Type B pancreatic cell (in vitro differentiated cells): ENCODE measurements at regions not wholly inside any gene's neighbourhood (a gene's known extent, or its start where the extent isn't known, plus 50 kb on each side); places are given as distances from the start of the nearest gene placed in this dataset.

Experiments used
- DNase-seq: peaks from one replicate; pipeline ENCODE4 v3.0.0; 2021; ENCODE audit warnings: mixed read lengths; ENCODE audit not compliant: unreplicated experiment; ENCODE audit errors: extremely low spot score
- H3K27ac Mint-ChIP-seq: 2 replicates; pipeline ENCODE4 v1.8.0; 2021; ENCODE audit warnings: mild to moderate bottlenecking, mixed read lengths
- H3K27me3 Mint-ChIP-seq: 2 replicates; pipeline ENCODE4 v1.8.0; 2021; ENCODE audit warnings: mixed read lengths
- H3K36me3 Mint-ChIP-seq: 2 replicates; pipeline ENCODE4 v1.8.0; 2021; ENCODE audit warnings: mixed read lengths
- H3K4me1 Mint-ChIP-seq: one replicate; pipeline ENCODE4 v1.8.0; 2021; ENCODE audit warnings: mixed read lengths; ENCODE audit not compliant: unreplicated experiment
- H3K4me3 Mint-ChIP-seq: 2 replicates; pipeline ENCODE4 v1.8.0; 2021; ENCODE audit warnings: mild to moderate bottlenecking, mixed read lengths
- H3K9me3 Mint-ChIP-seq: 2 replicates; pipeline ENCODE4 v1.8.0; 2021; ENCODE audit warnings: mixed read lengths
- TF ChIP-seq, protein P1 (sequence below): fragments of 200-600 bp; sonication (generic); conservative IDR thresholded peaks from 2 replicates; pipeline ENCODE4 v1.5.0; 2021; ENCODE audit warnings: antibody characterized with exemption, mild to moderate bottlenecking

DNA sequence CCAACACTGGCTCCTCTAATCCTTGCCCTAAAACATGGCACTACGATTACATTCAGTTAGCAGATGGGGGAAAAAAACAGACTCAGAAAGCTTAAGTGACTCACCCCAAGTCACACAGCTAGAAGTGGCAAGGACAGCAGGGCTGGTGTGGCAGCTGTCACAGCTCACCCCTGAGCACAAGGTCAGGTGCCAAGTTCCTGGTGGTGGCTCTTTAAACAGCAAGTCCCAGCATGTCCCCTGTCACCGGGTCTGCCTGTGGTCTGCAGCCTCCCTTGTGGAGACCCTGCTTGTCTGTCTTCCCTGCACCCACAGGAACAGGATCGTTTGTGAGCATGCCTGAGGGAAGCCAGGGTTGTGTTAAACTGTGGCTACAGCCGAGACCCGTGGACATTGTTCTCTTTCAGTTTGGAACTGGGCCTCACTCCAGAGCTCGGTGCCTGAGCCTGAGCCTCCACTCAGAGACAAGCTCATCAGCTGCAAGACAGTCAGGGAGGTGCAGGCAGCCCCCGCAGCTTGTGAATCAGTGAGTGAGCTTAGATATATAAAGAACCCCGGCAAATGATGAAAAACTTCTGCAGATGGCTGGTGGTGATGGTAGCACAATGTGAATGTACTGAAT is 260.8 kb downstream of the BCOR start:
- H3K4me1 Mint-ChIP-seq = no peaks in the 10 kb centered on the region
- no peaks in the 10 kb centered on the region for H3K36me3 Mint-ChIP-seq
- H3K27me3 Mint-ChIP-seq = no peaks in the 10 kb centered on the region
- no peak overlapping the region for H3K4me3 Mint-ChIP-seq
- DNase-seq = no peak
- no peak overlapping the region for H3K27ac Mint-ChIP-seq
- TF ChIP-seq, protein P1, sequence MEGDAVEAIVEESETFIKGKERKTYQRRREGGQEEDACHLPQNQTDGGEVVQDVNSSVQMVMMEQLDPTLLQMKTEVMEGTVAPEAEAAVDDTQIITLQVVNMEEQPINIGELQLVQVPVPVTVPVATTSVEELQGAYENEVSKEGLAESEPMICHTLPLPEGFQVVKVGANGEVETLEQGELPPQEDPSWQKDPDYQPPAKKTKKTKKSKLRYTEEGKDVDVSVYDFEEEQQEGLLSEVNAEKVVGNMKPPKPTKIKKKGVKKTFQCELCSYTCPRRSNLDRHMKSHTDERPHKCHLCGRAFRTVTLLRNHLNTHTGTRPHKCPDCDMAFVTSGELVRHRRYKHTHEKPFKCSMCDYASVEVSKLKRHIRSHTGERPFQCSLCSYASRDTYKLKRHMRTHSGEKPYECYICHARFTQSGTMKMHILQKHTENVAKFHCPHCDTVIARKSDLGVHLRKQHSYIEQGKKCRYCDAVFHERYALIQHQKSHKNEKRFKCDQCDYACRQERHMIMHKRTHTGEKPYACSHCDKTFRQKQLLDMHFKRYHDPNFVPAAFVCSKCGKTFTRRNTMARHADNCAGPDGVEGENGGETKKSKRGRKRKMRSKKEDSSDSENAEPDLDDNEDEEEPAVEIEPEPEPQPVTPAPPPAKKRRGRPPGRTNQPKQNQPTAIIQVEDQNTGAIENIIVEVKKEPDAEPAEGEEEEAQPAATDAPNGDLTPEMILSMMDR = no peak
- no peaks in the 10 kb centered on the region for H3K9me3 Mint-ChIP-seq

- Mint-ChIP-seq H3K27me3 (no peaks in the 10 kb centered on the region), H3K4me1 (no peaks in the 10 kb centered on the region), H3K9me3 (no peaks in the 10 kb centered on the region), H3K4me3 (no peak overlapping the region), H3K36me3 (no peaks in the 10 kb centered on the region), H3K27ac (no peak overlapping the region)
- DNase-seq = no peak
- TF ChIP-seq, protein P1 = no peak
Observed at GRCh38 chrX:39837688-39838087, 260.1 kb downstream of the BCOR start.

GRCh38 chrX:39839371-39839770 is 258.4 kb downstream of the BCOR start:
- Mint-ChIP-seq H3K36me3 (no peaks in the 10 kb centered on the region), H3K4me1 (peaks cover 5% of the 10 kb centered on the region), H3K27me3 (no peaks in the 10 kb centered on the region), H3K27ac (no peak overlapping the region), H3K4me3 (no peak overlapping the region), H3K9me3 (no peaks in the 10 kb centered on the region)
- no peak for DNase-seq
- TF ChIP-seq, protein P1 = no peak

DNA sequence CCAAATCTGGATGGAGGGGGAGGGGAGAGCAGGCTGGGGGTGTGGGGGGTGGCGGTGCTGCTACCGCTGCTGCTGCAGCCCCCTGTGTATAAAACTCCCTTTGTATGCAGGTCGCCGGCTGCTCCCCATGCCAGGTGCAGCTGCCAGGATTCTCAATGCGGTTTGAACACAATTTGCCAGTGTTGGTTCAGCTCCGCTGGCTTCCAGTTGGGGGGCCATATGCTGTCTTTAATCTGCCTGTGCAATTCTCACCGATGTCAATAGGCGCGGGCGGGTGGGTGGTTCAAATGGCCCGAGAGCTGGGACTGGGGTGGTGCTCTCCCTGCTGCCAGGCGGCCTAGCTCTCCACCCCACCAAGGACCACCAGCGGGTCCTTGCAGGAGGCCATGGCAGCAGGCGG is 257.6 kb downstream of the BCOR start:
- TF ChIP-seq, protein P1 = no peak
- Mint-ChIP-seq H3K4me1 (peaks cover 5% of the 10 kb centered on the region), H3K27me3 (no peaks in the 10 kb centered on the region), H3K36me3 (no peaks in the 10 kb centered on the region), H3K9me3 (no peaks in the 10 kb centered on the region), H3K27ac (no peak overlapping the region), H3K4me3 (no peak overlapping the region)
- no peak for DNase-seq

DNA sequence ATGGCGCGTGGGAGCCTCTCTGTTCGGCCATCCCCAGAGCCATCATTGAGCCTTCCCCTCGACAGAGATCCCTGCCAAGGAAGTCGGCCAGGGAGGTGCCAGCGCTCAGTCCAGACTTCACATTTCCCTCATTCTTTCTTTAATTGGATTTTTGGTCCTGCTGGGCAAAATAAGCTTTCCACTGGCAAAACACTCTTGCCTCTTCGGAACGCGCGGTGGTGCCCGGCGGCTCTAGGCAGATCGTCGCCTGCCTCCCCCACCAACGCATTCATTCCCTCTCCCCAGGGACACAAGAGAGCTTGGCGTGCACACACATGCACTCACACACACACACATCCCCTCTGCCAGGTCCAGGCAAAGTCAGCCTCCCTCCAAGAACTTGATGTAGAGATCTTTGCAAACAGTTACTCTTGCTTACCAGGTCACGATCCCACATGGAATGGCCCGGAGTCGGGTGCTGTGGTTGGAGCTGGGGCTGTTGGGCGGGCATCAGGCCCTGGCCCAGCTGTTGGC is 257.1 kb downstream of the BCOR start:
- H3K36me3 Mint-ChIP-seq = no peaks in the 10 kb centered on the region
- TF ChIP-seq, protein P1 = no peak
- peaks cover 5% of the 10 kb centered on the region for H3K4me1 Mint-ChIP-seq
- no peaks in the 10 kb centered on the region for H3K27me3 Mint-ChIP-seq
- H3K27ac Mint-ChIP-seq = no peak overlapping the region
- DNase-seq = no peak
- H3K9me3 Mint-ChIP-seq = no peaks in the 10 kb centered on the region
- no peak overlapping the region for H3K4me3 Mint-ChIP-seq
